GM21381 (cell line): ENCODE measurements at regions not wholly inside any gene's neighbourhood (a gene's known extent, or its start where the extent isn't known, plus 50 kb on each side); places are given as distances from the start of the nearest gene placed in this dataset.

ENCODE experiments used
- ATAC-seq: cut with Tn5 transposase; IDR thresholded peaks from one replicate; pipeline ENCODE4 v1.9.1; 2021; ENCODE audit warnings: mild to moderate bottlenecking, moderate library complexity; ENCODE audit not compliant: unreplicated experiment

DNA sequence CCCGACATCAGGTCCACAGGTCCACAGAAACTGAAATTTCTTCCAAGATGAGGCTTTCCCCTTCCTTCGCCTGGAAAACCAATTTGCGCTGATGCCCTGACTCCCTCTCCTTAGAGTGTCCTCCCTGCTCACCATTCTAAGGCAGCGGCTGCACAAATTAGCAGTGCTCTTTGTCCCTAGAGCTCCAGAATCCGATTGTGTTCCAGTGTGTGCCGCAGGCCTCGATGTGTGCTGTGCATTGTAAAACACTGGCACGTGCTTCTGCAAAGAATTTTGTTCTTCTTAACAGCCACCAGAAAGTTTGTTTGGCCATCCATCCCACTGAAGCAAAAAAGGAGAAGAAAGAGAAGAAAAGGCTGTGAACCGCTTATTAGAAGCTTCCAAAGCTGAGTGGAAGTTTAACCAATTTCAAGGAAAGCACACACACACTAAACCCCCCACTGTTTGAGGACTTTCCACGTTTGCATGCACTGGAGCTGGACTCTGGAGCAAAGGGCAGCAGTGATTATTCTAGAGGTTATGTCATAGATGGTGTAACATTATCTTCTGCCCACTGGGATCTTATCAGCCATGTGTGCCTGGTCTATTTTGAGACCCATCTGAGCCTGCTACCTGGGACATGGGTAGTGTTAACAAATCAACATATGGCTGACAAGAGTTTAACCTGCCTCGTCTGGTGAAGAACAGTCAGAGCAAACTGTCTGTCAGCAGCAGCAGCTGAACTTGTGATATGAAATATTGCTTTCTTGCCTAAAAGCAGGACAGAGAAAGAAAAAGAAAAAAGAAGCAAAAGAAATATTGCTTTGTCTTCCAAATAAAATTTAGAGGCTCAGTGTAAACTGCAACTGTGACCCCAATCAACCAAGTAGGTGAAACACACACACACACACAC, 64.9 kb upstream of the RREB1 start:
- ATAC-seq, result no peak

DNA sequence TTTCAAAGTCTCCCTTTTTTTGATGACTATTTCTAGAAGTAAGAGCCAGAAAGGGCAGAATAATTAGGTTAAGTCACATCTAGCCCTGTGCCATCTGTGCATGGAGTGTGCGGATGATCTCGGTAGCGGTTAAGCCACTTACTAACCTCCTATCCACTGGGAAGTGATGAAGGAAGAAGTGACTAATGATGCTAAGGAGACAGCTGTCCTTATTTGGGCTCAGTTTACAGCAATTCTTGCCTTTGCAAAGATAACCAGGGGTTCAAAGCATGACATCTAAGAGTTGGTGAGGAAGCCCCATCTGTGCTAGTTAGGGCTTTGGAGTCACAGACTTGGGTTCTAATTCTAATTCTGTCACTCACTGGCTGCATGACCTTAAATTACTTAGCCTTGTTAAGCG, 62.4 kb upstream of the RREB1 start:
- no peak for ATAC-seq

DNA sequence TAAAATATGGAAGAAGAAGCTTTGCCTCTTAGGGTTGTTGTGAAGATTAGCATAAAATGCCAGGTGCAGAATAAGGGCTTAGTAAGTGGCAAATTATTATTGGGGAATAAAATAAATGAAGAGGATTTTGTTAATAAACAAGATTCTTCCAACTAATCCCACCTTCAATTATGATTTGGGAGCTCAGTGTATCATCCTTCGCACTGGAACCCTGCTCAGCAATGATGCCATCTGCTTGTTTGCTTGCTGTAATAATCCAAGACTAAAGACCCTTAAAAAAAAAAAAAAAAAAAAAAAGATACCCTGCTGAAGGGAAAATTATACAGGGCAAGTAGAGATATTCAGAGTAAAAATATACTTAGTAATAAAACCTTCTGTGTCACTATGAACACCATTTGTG, 62.0 kb upstream of the RREB1 start:
- ATAC-seq, result no peak

GRCh38 chr6:7047128-7047527, 60.6 kb upstream of the RREB1 start:
- ATAC-seq, result no peak

DNA sequence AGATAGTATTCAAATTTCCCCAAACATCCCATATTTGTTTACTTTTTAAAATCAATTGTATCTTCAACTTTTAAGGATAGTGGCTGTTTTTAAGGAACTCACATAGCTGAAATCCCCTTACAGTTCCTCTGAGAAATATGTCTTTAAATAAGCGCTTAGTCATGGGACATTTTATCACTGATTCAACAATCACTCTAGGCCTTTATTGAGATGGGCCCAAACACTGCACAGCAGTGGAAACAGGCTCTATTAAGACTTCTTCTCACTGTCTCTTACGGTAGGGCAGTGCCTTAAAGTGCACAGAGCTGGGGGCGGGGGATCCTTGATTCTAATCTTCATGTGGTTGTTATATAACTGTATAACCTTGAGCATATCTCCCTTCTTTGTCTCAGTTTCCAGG, 59.8 kb upstream of the RREB1 start:
- no peak for ATAC-seq

DNA sequence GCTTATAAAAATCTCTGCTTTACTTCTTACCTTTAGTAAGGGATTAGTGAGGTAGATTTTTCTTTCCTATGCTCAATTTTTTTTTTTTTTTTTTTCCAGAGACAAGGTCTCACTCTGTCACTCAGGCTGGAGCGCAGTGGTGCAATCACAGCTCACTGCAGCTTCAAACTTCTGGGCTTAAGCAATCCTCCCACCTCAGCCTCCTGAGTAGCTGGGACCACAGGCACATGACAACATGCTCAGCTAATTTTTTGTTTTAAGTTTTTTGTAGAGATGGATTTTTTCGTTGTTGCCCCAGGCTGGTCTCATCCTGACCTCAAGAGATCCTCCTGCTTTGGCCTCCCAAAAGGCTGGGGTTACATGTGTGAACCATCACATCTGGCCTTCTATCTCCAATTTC, 58.9 kb upstream of the RREB1 start:
- ATAC-seq, result no peak

GRCh38 chr6:7050004-7050403, 57.8 kb upstream of the RREB1 start:
- no peak for ATAC-seq

DNA sequence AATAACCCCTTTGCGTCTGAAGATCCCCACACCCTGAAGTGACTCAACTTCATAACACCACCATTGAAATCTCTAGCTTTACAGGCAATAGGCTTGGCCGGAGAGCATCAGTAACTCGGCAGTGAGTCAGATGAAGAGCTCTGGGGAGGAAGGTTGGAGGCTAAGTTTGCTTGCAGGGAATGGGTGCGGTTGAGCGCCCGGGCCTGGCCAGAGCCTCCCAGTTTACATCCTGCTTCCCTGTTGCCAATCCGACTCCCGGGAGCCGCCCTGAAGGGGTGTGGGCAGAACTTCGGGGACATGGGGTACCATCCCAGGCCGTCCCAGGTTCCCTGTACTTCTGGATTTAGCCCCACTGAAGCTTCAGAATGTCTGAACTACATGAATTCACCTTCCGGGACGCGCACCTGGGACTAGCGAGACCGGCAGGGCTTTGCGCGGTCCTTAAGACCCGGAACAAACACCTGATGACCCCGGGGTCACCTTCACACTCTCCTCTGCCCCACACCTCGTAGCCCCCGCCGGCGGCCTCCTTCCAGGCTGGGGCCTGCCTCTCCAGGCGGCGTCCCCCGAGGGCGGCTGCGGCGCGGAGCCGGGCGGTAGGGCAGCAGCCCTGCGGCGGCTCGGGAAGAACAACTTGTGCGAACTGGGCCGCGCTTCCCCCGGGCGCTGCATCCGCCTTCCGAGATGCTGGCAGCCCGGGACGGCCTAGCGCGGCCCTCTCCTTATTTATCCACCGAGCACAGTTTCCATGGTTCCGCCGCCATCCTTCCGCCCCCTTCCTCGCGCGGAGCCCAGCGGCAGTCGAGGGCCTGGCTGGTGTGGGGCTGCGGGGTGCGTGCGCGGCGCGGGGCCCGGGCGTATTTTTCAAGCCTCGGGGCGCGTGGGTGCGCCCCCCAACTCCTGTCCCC, 56.6 kb upstream of the RREB1 start:
- ATAC-seq, result no peak

GRCh38 chr6:7051780-7052442, 55.9 kb upstream of the RREB1 start:
- no peak for ATAC-seq

DNA sequence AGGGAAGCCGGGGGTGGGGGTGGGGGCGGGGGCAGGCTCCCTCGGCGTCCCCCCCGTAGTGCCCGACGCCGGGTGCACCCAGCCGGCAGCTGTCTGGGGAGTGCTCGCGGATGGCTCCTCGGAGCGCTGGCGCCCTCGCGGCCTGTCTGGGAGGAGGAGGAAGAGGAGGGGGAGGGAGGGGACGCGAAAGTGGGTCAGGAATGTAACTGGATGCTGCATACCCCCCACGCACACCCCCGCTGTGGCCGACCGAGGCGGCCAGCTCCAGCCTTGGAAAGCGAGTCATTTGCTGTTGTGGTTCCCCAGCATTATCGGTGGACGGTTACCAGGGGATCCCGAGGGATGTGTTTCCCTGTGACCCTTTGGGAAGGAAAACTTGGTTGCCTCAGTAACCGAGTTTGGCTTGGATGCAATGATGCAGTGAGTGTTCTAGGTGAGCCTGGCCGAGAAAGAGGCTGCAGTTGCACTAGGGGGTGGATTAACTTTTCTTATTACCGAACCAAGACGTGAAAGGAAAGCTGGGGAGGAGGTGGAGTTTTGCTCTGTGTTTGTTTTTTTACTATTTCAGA, 55.2 kb upstream of the RREB1 start:
- no peak for ATAC-seq

DNA sequence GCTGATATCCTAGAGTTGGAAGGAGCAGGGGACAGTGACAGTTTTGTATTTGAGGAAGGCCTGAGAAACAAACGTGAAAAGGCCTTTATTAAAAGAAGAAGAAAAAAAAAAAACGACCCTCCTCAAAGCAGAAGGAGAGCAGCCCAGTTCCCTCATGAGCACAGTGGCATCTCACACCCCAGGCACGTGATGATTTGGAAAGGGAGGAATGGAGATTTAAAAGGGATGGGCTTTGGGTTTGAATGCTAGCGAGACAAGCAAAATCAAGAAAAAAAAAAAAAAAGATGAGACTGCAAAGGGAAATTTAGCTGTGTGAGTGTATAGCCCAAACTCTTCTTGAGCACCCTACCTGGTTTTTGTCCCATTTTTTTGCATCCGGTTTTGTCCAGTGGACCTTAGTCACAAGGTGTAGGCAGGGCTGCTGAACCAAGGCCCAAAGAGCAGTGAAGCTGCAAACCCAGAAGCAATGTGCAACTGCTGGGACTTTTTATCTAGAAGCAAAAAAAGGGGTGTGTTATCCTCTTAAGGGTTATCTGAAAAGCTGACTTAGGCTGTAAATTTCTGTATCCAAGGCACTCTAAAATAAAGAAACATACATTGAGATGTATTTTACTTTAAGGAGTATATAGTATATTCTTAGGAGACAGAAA, 54.5 kb upstream of the RREB1 start:
- no peak for ATAC-seq
